ENCODE measurements at regions not wholly inside any gene's neighbourhood (a gene's known extent, or its start where the extent isn't known, plus 50 kb on each side); places are given as distances from the start of the nearest gene placed in this dataset.

DNA sequence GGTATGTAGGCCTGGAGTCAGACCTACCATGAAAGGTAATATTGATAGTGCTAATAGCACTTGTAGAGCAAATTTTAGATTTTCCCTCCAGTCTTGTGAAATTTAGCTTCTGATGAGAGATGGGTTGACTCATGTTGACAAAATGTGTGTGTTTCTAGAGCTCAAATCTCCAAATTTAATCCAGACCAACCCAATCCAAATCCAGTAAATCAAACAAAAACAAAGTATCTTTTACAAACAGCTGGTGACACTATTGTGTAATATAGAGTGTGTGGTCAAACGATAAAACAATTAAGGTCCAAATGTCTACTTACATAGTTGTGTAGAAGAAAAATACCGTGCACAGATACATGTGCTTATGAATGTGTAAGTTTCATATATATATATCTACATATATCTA, 63.4 kb upstream of the KITLG start:
- no peak for TF ChIP-seq YY1 (IDR thresholded peaks at IDR 0.05; ENCODE audit: insufficient read depth, insufficient read length)
- no peak for TF ChIP-seq ZNF274 (IDR thresholded peaks at IDR 0.05; ENCODE audit: low read depth, low read length)
- TF ChIP-seq SUZ12 (IDR thresholded peaks at IDR 0.05; ENCODE audit: extremely low read depth, insufficient read depth, insufficient read length): no peak
